ENCODE measurements at regions not wholly inside any gene's neighbourhood (a gene's known extent, or its start where the extent isn't known, plus 50 kb on each side); places are given as distances from the start of the nearest gene placed in this dataset.

- H3K4me1 ChIP-seq (ENCODE audit: control insufficient read depth, insufficient read depth, low read length), result peaks cover 5% of the 10 kb centered on the region
- no peak overlapping the region for H3K27ac ChIP-seq (ENCODE audit: low read length)
- no peaks in the 10 kb centered on the region for H3K36me3 ChIP-seq (ENCODE audit: control insufficient read depth in 2 of 2, insufficient read depth in 2 of 2, low read length in 2 of 2)
- H3K9me3 ChIP-seq (ENCODE audit: control insufficient read depth in 2 of 2, low read length in 2 of 2), result peaks cover 0 to 21% of the 10 kb centered on the region in 2 donors
- H3K9ac ChIP-seq (ENCODE audit: low read length in 2 of 2), result no peak overlapping the region
- peaks cover 0 to 2% of the 10 kb centered on the region in 2 donors for H3K27me3 ChIP-seq (ENCODE audit: control insufficient read depth in 1 of 2, insufficient read depth in 2 of 2, low read length in 2 of 2)
- H3K4me3 ChIP-seq (ENCODE audit: low read length in 2 of 2), result no peak overlapping the region
Measured at GRCh38 chr14:101501858-101502615, 59.3 kb upstream of the DIO3 start.

GRCh38 chr14:101502761-101503392 lies 58.4 kb upstream of the DIO3 start:
- Histone ChIP-seq H3K27ac (ENCODE audit: low read length) (no peak overlapping the region), H3K9ac (ENCODE audit: low read length in 2 of 2) (no peak overlapping the region), H3K36me3 (ENCODE audit: control insufficient read depth in 2 of 2, insufficient read depth in 2 of 2, low read length in 2 of 2) (no peaks in the 10 kb centered on the region), H3K4me3 (ENCODE audit: low read length in 2 of 2) (no peak overlapping the region), H3K27me3 (ENCODE audit: control insufficient read depth in 1 of 2, insufficient read depth in 2 of 2, low read length in 2 of 2) (peaks cover 0 to 2% of the 10 kb centered on the region in 2 donors), H3K9me3 (ENCODE audit: control insufficient read depth in 2 of 2, low read length in 2 of 2) (peaks cover 0 to 21% of the 10 kb centered on the region in 2 donors), H3K4me1 (ENCODE audit: control insufficient read depth, insufficient read depth, low read length) (peaks cover 2% of the 10 kb centered on the region)

DNA sequence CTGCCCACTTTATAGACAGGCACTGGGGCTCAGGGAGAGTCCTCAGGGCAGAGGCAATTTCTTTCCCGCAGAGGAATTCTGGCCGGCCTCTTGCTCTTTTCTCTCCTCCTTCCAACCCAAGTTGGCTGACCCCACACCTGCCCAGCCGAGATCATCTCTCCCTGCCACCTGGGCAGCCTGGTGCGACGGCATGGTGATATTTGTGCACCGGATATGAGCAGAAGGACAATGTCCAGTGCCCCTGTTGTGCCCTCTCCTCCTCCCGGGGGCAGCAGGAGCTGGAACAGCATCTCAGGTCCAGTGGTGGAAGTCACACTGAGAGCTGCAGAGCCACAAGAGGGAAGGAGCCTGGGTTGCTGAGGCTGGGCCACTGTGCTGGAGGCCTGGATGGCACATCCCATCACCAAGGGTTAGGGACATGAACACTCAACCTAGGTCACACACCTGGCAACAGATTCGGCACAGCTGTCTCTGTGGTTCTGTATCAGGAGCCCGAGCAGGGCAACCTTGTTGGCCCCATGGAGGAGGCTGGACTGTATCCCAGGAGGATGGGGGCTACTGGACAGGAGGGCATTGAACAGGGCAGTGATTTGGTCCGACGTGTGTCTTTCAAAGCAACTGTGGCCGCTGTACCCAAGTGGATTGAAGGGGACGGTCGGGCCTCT lies 57.7 kb upstream of the DIO3 start:
- H3K27me3 ChIP-seq (ENCODE audit: control insufficient read depth in 1 of 2, insufficient read depth in 2 of 2, low read length in 2 of 2), result no peaks in the 10 kb centered on the region

DNA sequence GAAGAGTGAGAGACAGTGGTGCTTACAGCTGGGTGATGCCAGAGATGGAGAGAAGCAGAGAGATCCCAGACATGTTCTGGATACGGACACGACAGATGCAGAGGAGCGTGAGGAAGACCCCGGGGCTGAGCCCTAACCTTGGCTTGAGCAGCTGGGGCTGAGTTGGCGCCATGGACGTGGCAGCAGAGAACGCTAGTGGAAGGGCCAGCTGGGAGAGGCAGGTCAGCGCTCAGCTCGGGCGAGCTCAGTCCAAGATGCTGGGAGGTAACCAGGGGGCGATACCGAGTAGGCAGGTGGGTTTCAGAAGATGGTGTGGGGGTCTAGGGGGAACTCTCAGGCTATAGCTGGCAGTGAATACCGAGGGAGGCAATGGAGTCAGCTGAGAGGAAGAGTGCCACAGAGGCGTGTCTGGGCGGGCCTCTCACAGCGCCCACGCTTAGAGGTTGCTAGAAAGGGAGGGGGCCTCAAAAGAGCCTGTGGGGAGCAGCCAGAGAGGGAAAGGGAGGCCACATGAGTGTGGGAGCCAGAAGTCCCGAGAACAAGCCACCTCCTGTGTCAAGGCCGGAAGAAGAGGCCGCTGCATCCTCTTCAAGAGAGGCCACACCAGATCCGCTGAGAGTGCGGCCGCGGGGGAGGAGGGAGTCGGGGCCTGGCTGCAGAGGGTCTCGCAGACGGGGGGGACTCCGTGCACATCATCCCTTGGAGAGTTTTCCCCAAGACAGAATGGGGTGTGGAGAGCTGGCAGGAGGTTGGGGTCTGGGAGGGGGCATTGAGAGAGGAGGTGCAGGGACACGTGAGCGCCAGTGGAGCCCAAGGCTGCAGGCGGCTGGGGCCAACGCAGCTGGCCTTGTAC lies 57.0 kb upstream of the DIO3 start:
- Histone ChIP-seq H3K4me3 (ENCODE audit: low read length in 2 of 2) (no peak overlapping the region), H3K9ac (ENCODE audit: low read length in 2 of 2) (no peak overlapping the region), H3K27ac (ENCODE audit: low read length) (no peak overlapping the region), H3K36me3 (ENCODE audit: control insufficient read depth in 2 of 2, insufficient read depth in 2 of 2, low read length in 2 of 2) (no peaks in the 10 kb centered on the region), H3K27me3 (ENCODE audit: control insufficient read depth in 1 of 2, insufficient read depth in 2 of 2, low read length in 2 of 2) (no peaks in the 10 kb centered on the region), H3K4me1 (ENCODE audit: control insufficient read depth, insufficient read depth, low read length) (no peaks in the 10 kb centered on the region), H3K9me3 (ENCODE audit: control insufficient read depth in 2 of 2, low read length in 2 of 2) (peaks cover 0 to 17% of the 10 kb centered on the region in 2 donors)

More for the DNA sequence above, 57.7 kb upstream of the DIO3 start:
- Histone ChIP-seq H3K9ac (ENCODE audit: low read length in 2 of 2) (no peak overlapping the region), H3K36me3 (ENCODE audit: control insufficient read depth in 2 of 2, insufficient read depth in 2 of 2, low read length in 2 of 2) (no peaks in the 10 kb centered on the region), H3K4me3 (ENCODE audit: low read length in 2 of 2) (no peak overlapping the region), H3K9me3 (ENCODE audit: control insufficient read depth in 2 of 2, low read length in 2 of 2) (peaks cover 0 to 17% of the 10 kb centered on the region in 2 donors), H3K27ac (ENCODE audit: low read length) (no peak overlapping the region), H3K4me1 (ENCODE audit: control insufficient read depth, insufficient read depth, low read length) (no peaks in the 10 kb centered on the region)

GRCh38 chr14:101505236-101505970 lies 55.9 kb upstream of the DIO3 start:
- Histone ChIP-seq H3K9ac (ENCODE audit: low read length in 2 of 2) (no peak overlapping the region), H3K9me3 (ENCODE audit: control insufficient read depth in 2 of 2, low read length in 2 of 2) (peaks cover 0 to 17% of the 10 kb centered on the region in 2 donors), H3K4me1 (ENCODE audit: control insufficient read depth, insufficient read depth, low read length) (no peaks in the 10 kb centered on the region), H3K36me3 (ENCODE audit: control insufficient read depth in 2 of 2, insufficient read depth in 2 of 2, low read length in 2 of 2) (no peaks in the 10 kb centered on the region), H3K27ac (ENCODE audit: low read length) (no peak overlapping the region), H3K4me3 (ENCODE audit: low read length in 2 of 2) (no peak overlapping the region), H3K27me3 (ENCODE audit: control insufficient read depth in 1 of 2, insufficient read depth in 2 of 2, low read length in 2 of 2) (no peaks in the 10 kb centered on the region)

DNA sequence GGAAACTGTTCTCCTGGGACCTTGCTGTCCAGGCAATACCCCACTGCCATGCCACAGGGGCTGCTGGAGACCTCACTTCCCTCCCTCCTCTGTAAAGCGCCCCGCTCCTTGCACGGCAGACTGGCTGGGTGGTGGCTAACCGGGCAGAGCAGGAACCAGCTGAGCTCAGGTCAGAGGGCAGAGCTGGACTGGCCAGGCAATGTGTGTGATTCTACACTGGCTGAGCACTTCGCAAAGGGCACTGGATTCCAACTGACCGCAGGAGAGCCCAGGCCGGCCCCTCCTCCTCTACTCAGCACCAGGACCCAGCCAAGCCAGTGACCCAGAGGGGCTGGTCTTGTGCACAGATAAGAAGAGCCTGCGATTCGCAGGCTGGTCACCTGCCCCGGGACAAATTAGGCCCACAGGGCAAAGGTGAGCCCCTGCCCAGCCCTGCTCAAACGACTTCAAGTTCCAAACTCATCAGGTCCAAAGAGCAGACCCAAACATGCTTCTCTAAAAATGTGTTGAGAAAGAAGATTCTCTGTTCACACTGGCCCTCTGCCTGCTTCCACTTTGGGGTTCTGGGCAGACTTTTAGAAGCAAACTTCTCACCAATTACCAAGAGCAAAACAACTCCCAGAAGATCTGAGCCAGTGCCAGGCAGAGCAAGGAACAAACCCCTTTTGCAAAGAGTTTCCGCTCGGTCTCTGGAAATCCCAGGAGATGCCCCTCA lies 54.9 kb upstream of the DIO3 start:
- H3K36me3 ChIP-seq (ENCODE audit: control insufficient read depth in 2 of 2, insufficient read depth in 2 of 2, low read length in 2 of 2), result no peaks in the 10 kb centered on the region
- H3K27ac ChIP-seq (ENCODE audit: low read length), result no peak overlapping the region
- no peak overlapping the region for H3K4me3 ChIP-seq (ENCODE audit: low read length in 2 of 2)
- H3K4me1 ChIP-seq (ENCODE audit: control insufficient read depth, insufficient read depth, low read length), result no peaks in the 10 kb centered on the region
- H3K9ac ChIP-seq (ENCODE audit: low read length in 2 of 2), result no peak overlapping the region
- H3K27me3 ChIP-seq (ENCODE audit: control insufficient read depth in 1 of 2, insufficient read depth in 2 of 2, low read length in 2 of 2), result no peaks in the 10 kb centered on the region
- peaks cover 0 to 17% of the 10 kb centered on the region in 2 donors for H3K9me3 ChIP-seq (ENCODE audit: control insufficient read depth in 2 of 2, low read length in 2 of 2)

DNA sequence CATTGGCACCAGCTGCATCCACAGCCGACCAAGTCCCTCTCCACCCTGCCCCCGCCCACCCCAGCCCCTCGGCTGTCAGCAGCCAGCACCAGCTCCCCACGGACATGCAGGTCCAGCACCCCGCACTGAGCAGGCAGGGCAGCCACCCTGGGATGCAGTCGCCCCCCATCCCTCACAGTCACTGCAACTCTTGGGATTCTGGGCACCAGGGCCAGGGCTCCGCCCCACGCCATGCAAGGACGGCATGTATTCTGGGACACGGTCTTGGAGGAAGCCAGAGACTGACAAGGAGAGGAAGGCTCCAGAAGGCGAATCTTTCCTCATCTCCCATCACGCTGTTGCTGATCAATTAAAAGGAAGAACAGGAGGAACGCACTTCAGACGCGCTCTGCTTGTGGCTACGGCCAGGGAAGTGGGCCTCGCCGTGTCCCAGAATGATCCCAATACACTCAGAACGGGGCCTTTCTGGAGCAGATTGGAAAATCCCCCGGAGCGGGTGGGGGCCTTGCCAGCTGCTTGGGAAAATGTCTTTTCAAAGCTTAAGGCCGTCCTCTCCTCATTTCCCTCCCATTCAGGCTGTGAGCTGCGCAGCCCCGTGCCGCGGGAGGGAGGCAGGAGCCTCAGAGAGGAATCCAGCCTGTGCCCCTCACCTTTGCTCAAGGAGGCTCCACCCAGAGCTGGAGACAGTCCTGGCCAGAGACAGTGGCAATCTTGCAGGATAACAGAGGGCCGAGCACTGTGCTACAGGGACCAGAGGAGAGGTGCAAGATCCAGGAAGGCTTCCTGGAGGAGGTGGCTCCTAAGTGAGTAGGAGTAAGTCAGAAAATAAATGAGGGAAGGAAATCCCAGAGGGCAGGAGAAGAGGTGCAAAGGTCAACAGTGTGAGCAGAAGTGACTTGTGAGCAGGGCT lies 54.1 kb upstream of the DIO3 start:
- Histone ChIP-seq H3K9me3 (ENCODE audit: control insufficient read depth in 2 of 2, low read length in 2 of 2) (peaks cover 0 to 17% of the 10 kb centered on the region in 2 donors), H3K27me3 (ENCODE audit: control insufficient read depth in 1 of 2, insufficient read depth in 2 of 2, low read length in 2 of 2) (no peaks in the 10 kb centered on the region), H3K9ac (ENCODE audit: low read length in 2 of 2) (no peak overlapping the region), H3K4me1 (ENCODE audit: control insufficient read depth, insufficient read depth, low read length) (no peaks in the 10 kb centered on the region), H3K4me3 (ENCODE audit: low read length in 2 of 2) (no peak overlapping the region), H3K27ac (ENCODE audit: low read length) (no peak overlapping the region), H3K36me3 (ENCODE audit: control insufficient read depth in 2 of 2, insufficient read depth in 2 of 2, low read length in 2 of 2) (no peaks in the 10 kb centered on the region)

DNA sequence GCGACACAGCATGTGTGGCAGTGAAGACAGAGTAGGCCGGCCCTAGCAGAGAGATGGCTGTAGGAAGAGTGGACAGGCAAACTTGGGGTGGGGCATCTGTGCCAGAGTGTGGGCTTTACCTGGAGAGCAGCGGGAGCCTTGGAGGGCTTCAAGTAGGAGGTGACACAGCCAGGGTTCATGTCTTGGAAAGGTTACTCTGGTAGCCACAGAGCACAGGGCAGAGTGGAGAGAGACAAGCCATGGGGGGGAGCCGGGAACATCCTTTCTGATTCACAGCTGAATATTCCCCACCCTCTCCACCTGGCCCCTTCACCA lies 53.5 kb upstream of the DIO3 start:
- H3K9ac ChIP-seq (ENCODE audit: low read length in 2 of 2), result no peak overlapping the region
- H3K4me1 ChIP-seq (ENCODE audit: control insufficient read depth, insufficient read depth, low read length), result no peaks in the 10 kb centered on the region
- no peak overlapping the region for H3K4me3 ChIP-seq (ENCODE audit: low read length in 2 of 2)
- no peak overlapping the region for H3K27ac ChIP-seq (ENCODE audit: low read length)
- no peaks in the 10 kb centered on the region for H3K27me3 ChIP-seq (ENCODE audit: control insufficient read depth in 1 of 2, insufficient read depth in 2 of 2, low read length in 2 of 2)
- H3K36me3 ChIP-seq (ENCODE audit: control insufficient read depth in 2 of 2, insufficient read depth in 2 of 2, low read length in 2 of 2), result no peaks in the 10 kb centered on the region
- H3K9me3 ChIP-seq (ENCODE audit: control insufficient read depth in 2 of 2, low read length in 2 of 2), result peaks cover 0 to 14% of the 10 kb centered on the region in 2 donors

All from stomach smooth muscle (tissue), 2 donors.